GM20000 (cell line): ENCODE measurements at regions not wholly inside any gene's neighbourhood (a gene's known extent, or its start where the extent isn't known, plus 50 kb on each side); places are given as distances from the start of the nearest gene placed in this dataset.

Source experiments
- DNase-seq: peaks from one replicate; pipeline ENCODE4 v3.0.0; 2012; ENCODE audit warnings: low spot score
- CTCF ChIP-seq: IDR thresholded peaks from 2 replicates; pipeline ENCODE4 v1.5.1; 2012; ENCODE audit warnings: mild to moderate bottlenecking, control low read depth; ENCODE audit errors: extremely low read depth, missing control alignments

GRCh38 chr2:189258616-189259365 is 79.2 kb upstream of the COL5A2 start:
- DNase-seq = no peak
- no peak for TF ChIP-seq CTCF

GRCh38 chr2:189260361-189260814 is 80.8 kb upstream of the COL5A2 start:
- TF ChIP-seq CTCF = no peak

DNA sequence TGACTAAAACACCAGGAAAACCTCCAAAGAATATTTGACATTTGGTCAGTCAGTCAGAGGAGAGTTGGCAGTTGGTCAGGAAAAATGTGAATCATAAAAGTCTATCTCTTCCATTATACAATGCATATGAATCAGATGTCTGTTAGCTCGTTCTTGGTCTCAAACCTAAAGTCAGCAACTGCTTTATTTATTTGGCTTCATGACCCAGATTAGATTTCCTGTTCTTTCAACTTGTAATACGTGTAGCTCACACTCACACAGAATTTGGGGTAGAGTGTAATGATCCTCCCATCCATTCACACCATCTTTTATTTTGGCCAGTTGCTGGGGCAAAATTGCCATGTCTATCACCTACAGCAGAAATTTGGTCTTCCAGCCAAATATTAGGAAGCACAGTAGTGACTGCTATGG is 81.9 kb upstream of the COL5A2 start:
- no peak for TF ChIP-seq CTCF
- DNase-seq = no peak

More at GRCh38 chr2:189260361-189260814, 80.8 kb upstream of the COL5A2 start:
- no peak for DNase-seq

DNA sequence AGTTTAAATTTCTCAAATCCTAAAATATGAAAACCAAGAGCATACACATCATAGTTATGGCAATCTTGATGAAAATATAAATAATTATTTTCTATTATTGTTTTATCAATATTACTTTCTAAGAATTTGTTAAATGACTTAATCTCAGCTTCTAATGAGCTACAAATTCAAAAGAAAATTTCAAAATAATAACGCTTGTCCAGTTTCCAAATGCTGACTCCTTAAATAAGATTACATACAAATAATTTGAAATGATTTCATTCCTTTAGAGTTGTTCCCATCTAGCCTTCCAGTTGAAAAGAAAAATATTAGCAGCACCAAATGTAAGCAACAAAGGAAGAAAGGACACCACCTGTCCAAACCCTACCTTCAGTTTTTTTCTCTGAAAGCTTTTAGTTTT is 82.4 kb upstream of the COL5A2 start:
- DNase-seq = no peak
- no peak for TF ChIP-seq CTCF

GRCh38 chr2:189265696-189266320 is 86.2 kb upstream of the COL5A2 start:
- DNase-seq = no peak
- TF ChIP-seq CTCF = no peak

GRCh38 chr2:189267491-189267890 is 87.9 kb upstream of the COL5A2 start:
- no peak for DNase-seq
- TF ChIP-seq CTCF = no peak

- no peak for DNase-seq
- no peak for TF ChIP-seq CTCF
These were observed 88.5 kb upstream of the COL5A2 start for GRCh38 chr2:189267925-189268579.
